Smooth muscle cell (in vitro differentiated cells): ENCODE measurements at regions not wholly inside any gene's neighbourhood (a gene's known extent, or its start where the extent isn't known, plus 50 kb on each side); places are given as distances from the start of the nearest gene placed in this dataset.
A peak's percentile ranks its signal among the peaks of the same experiment; 100 is the strongest.

Source experiments
- DNase-seq: peaks from one replicate; lab custom pipeline; 2025; ENCODE audit not compliant: unreplicated experiment; lab: John Stamatoyannopoulos, UW
- H2AFZ ChIP-seq: fragments of 200-600 bp; sonication (generic); 2 replicates; pipeline ENCODE4 v1.6.0; 2016; ENCODE audit warnings: antibody characterized with exemption, low read depth, mild to moderate bottlenecking
- H3F3A ChIP-seq: fragments of 200-600 bp; sonication (generic); 2 replicates; pipeline ENCODE4 v1.6.0; 2017; ENCODE audit warnings: antibody characterized with exemption, low read depth
- H3K27ac ChIP-seq: fragments of 200-600 bp; sonication (generic); 2 replicates; pipeline ENCODE4 v1.5.1; 2016; ENCODE audit warnings: low read depth, mild to moderate bottlenecking
- H3K27me3 ChIP-seq: fragments of 200-600 bp; sonication (generic); 2 replicates; pipeline ENCODE4 v1.6.1; 2016; ENCODE audit warnings: low read depth, mild to moderate bottlenecking
- H3K36me3 ChIP-seq: fragments of 200-600 bp; sonication (generic); 2 replicates; pipeline ENCODE4 v1.5.1; 2016; ENCODE audit warnings: low read depth
- H3K4me1 ChIP-seq: fragments of 200-600 bp; sonication (generic); 2 replicates; pipeline ENCODE4 v1.5.1; 2016; ENCODE audit warnings: low read depth
- H3K4me2 ChIP-seq: fragments of 200-600 bp; sonication (generic); 2 replicates; pipeline ENCODE4 v1.6.0; 2016; ENCODE audit warnings: mild to moderate bottlenecking
- H3K4me3 ChIP-seq: fragments of 200-600 bp; sonication (generic); 2 replicates; pipeline ENCODE4 v1.5.1; 2016; ENCODE audit warnings: mild to moderate bottlenecking
- H3K79me2 ChIP-seq: fragments of 200-600 bp; sonication (generic); 2 replicates; pipeline ENCODE4 v1.6.0; 2016; ENCODE audit warnings: low read depth, mild to moderate bottlenecking
- H3K9ac ChIP-seq: fragments of 200-600 bp; sonication (generic); 2 replicates; pipeline ENCODE4 v1.6.0; 2016; ENCODE audit warnings: low read depth
- H3K9me3 ChIP-seq: fragments of 200-600 bp; sonication (generic); replicated peaks from 2 replicates; pipeline ENCODE4 v1.5.1; 2016; ENCODE audit warnings: low read depth
- H4K20me1 ChIP-seq: fragments of 200-600 bp; sonication (generic); 2 replicates; pipeline ENCODE4 v1.6.0; 2016; ENCODE audit warnings: low read depth
- WGBS: methylation state at CpG from one replicate; pipeline ENCODE4 v1.1.7; 2016; ENCODE audit warnings: low lambda C conversion rate; 5-methylcytosine and 5-hydroxymethylcytosine counted together
- TF ChIP-seq, protein P1 (sequence below): fragments of 200-600 bp; sonication (generic); IDR thresholded peaks from 2 replicates; pipeline ENCODE4 v1.5.1; 2017; ENCODE audit warnings: borderline replicate concordance, mild to moderate bottlenecking, antibody characterized with exemption; ENCODE audit not compliant: insufficient read depth, poor library complexity, severe bottlenecking

DNA sequence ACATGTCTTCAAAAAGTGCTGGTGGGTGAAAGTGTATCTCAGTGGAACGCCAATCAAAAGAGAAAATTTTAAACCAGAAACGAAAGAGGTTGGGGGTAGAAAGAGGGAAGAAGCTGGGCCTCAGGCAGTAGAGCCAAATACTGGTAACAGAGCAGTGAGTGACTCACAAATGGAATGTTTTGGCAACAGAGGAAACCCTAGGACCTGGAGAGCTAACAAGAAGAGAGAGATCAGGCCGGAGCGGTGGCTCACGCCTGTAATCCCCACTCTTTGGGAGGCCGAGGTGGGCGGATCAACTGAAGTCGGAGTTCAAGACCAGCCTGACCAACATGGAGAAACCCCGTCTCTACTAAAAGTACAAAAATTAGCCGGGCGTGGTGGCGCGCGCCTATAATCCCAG is 450.8 kb upstream of the NAALADL2 start:
- DNase-seq = no peak
- Histone ChIP-seq H3K79me2 (no peaks in the 10 kb centered on the region), H4K20me1 (no peaks in the 10 kb centered on the region), H3K4me2 (no peak overlapping the region), H3K27me3 (no peaks in the 10 kb centered on the region), H3K4me1 (peaks cover 9% of the 10 kb centered on the region), H3K9me3 (no peaks in the 10 kb centered on the region), H2AFZ (no peak overlapping the region), H3K9ac (no peak overlapping the region), H3K4me3 (no peak overlapping the region), H3K27ac (no peak overlapping the region), H3F3A (no peaks in the 10 kb centered on the region), H3K36me3 (no peaks in the 10 kb centered on the region)
- WGBS = 63% methylated on average over 14 of the region's 14 CpGs
- TF ChIP-seq, protein P1, sequence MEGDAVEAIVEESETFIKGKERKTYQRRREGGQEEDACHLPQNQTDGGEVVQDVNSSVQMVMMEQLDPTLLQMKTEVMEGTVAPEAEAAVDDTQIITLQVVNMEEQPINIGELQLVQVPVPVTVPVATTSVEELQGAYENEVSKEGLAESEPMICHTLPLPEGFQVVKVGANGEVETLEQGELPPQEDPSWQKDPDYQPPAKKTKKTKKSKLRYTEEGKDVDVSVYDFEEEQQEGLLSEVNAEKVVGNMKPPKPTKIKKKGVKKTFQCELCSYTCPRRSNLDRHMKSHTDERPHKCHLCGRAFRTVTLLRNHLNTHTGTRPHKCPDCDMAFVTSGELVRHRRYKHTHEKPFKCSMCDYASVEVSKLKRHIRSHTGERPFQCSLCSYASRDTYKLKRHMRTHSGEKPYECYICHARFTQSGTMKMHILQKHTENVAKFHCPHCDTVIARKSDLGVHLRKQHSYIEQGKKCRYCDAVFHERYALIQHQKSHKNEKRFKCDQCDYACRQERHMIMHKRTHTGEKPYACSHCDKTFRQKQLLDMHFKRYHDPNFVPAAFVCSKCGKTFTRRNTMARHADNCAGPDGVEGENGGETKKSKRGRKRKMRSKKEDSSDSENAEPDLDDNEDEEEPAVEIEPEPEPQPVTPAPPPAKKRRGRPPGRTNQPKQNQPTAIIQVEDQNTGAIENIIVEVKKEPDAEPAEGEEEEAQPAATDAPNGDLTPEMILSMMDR = no peak

DNA sequence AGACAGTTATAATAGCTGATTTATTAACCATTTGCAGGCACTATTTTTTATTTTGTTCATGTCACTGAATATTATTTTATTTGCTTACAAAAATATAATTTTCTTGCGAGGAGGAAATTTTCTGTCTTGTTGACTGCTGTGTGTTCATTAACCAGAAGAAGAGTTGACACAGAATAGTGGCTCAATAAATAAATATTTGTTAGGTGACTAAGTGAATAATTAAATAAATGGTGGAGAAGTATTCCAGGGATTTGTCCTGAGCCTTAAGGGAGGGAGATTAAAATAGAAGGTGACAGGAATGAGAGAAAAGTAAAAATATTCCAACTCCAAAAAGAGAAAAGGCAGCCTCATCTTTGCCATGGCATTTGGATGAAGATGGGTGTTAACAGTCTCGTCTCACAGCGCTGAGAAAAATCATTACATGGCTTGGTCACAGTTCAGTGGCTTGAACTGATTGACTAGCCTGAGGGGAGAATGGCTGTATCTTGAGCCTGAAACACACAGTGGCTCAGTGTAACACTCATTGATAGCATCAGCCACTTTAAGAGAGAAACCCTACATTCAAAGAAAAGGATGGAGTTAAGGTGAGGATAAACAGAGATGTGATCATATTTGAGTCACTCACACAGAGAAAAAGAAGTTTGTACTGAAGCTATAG is 449.9 kb upstream of the NAALADL2 start:
- no peak overlapping the region for H3K4me2 ChIP-seq
- no peaks in the 10 kb centered on the region for H3F3A ChIP-seq
- H4K20me1 ChIP-seq = no peaks in the 10 kb centered on the region
- DNase-seq = no peak
- peaks cover 18% of the 10 kb centered on the region for H3K4me1 ChIP-seq
- WGBS = 38% methylated on average over 3 of the region's 3 CpGs
- no peaks in the 10 kb centered on the region for H3K36me3 ChIP-seq
- no peaks in the 10 kb centered on the region for H3K27me3 ChIP-seq
- H3K27ac ChIP-seq = no peak overlapping the region
- no peaks in the 10 kb centered on the region for H3K9me3 ChIP-seq
- H3K79me2 ChIP-seq = no peaks in the 10 kb centered on the region
- H3K4me3 ChIP-seq = no peak overlapping the region
- TF ChIP-seq, protein P1 = no peak
- H3K9ac ChIP-seq = no peak overlapping the region
- H2AFZ ChIP-seq = no peak overlapping the region

DNA sequence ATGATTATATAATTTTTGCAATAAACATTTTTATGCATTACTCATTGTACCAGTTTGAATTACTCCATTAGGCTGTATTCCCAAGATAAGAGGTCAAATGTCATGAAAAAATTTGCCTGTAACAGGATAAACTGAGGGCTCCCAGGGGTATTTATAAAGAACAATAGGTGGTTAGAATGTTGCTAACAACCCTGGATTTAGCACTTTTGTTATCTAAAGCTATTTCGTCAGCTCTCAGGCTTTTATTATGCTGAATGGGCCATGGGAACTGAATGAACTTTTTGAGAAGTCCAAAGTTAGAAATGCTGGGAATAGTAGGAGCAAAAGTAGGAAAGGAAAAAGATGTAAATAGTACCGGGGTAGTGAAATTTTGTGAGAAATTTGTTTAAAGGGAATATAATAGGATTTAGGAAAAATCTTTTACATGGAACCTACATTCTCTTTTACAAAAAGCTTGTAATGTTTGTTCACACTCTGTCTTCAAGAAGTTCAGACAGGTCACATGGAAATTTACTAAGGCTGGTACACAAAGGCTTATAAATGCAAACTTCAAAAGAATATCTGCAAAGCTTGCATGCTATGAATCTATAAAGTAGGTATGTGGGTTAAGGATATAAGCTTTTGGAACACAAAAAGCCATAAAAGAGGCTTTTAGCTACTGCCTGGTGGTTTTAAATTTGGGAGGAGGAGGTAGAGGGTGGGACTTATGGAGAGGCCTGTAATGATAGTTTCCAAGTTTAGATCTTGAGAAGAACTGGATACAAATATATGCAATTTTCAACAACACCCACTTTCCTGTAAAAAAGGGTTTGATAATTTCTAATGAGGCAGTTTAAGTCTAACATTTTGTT is 445.8 kb upstream of the NAALADL2 start:
- H3K36me3 ChIP-seq = no peaks in the 10 kb centered on the region
- no peaks in the 10 kb centered on the region for H3F3A ChIP-seq
- H3K4me3 ChIP-seq = no peak overlapping the region
- TF ChIP-seq, protein P1 = no peak
- H2AFZ ChIP-seq = peak overlapping the region; percentile 86
- peak overlapping the region; percentile 62 for H3K27ac ChIP-seq
- WGBS = 27% methylated on average over 2 of the region's 2 CpGs
- no peaks in the 10 kb centered on the region for H3K79me2 ChIP-seq
- peaks cover 20% of the 10 kb centered on the region for H3K4me1 ChIP-seq
- DNase-seq = no peak
- no peaks in the 10 kb centered on the region for H3K27me3 ChIP-seq
- H3K9me3 ChIP-seq = no peaks in the 10 kb centered on the region
- H4K20me1 ChIP-seq = no peaks in the 10 kb centered on the region
- H3K4me2 ChIP-seq = peak overlapping the region; percentile 41
- H3K9ac ChIP-seq = no peak overlapping the region
